Erythroblast (primary cell): ENCODE measurements at regions not wholly inside any gene's neighbourhood (a gene's known extent, or its start where the extent isn't known, plus 50 kb on each side); places are given as distances from the start of the nearest gene placed in this dataset.

Experiments
- DNase-seq, 2 experiments: peaks; one replicate each; lab custom pipeline; 2025; lab: John Stamatoyannopoulos, UW
- GATA1 ChIP-seq: IDR thresholded peaks from 2 replicates; pipeline ENCODE4 v1.6.1; 2011; ENCODE audit warnings: low read depth, mild to moderate bottlenecking, control low read depth, low read length, moderate library complexity
- POLR2A ChIP-seq: IDR thresholded peaks from 2 replicates; pipeline ENCODE4 v1.6.1; 2011; ENCODE audit warnings: mild to moderate bottlenecking, low read length

- TF ChIP-seq POLR2A (no peak), GATA1 (no peak)
- no peak for DNase-seq
Measured at GRCh38 chr1:108082738-108083562, 117.2 kb downstream of the SLC25A24 start.

DNA sequence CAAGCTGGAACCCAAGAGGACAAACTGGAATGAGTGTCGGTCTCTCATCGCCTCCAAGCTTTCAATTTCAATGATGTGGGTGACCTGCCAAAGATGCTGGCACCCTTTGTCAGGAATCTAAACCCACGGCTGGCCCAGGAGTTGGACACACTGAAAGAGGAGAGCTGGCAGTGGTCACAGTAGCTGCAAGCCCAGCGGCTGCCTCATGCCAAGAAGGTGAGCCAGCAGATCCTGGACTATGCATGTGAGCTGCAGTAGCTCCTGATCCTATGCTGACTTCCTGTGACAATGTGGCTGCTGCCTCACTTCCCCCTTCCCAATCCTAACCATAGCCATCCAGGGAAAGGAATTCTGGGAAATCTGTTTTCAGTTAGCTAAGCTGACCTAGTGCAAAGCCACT is 117.0 kb upstream of the VAV3 start:
- no peak for DNase-seq
- TF ChIP-seq POLR2A (no peak), GATA1 (no peak)

- TF ChIP-seq GATA1: no peak
- no peak for TF ChIP-seq POLR2A
- no peak for DNase-seq
Measured at GRCh38 chr1:108080448-108080847, 115.5 kb upstream of the VAV3 start.

- TF ChIP-seq POLR2A: no peak
- no peak for TF ChIP-seq GATA1
- peak; percentile 22 to 43 for DNase-seq
Measured at GRCh38 chr1:108079440-108080025, 114.6 kb upstream of the VAV3 start.

GRCh38 chr1:108077991-108078390 is 113.0 kb upstream of the VAV3 start:
- TF ChIP-seq GATA1 (no peak), POLR2A (no peak)

GRCh38 chr1:108075055-108075454 is 110.1 kb upstream of the VAV3 start:
- no peak for DNase-seq

More at GRCh38 chr1:108077991-108078390, 113.0 kb upstream of the VAV3 start:
- no peak for DNase-seq

GRCh38 chr1:108072776-108073175 is 107.8 kb upstream of the VAV3 start:
- no peak for TF ChIP-seq GATA1
- TF ChIP-seq POLR2A: no peak
- DNase-seq: no peak

More at GRCh38 chr1:108075055-108075454, 110.1 kb upstream of the VAV3 start:
- TF ChIP-seq POLR2A: no peak
- TF ChIP-seq GATA1: no peak

DNA sequence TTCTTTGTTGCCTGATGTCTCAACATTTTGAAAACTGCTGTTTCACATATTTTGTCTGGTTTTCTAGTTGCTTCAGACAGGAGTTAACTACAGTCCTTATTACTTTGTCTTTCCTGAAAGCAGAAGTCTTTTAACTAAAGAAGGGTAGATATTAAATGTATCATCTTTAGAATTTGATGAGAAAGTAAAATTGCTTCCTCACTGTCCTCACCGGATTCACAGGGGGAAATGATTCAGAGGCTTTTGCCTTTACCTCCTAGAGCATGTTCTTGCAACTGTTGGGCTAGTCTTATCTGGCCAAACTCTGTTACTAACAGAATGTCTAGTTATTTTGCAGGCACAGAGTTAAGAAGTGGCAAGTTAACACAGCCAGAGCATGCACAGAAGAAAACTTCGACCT is 107.2 kb upstream of the VAV3 start:
- no peak for TF ChIP-seq POLR2A
- no peak for DNase-seq

GRCh38 chr1:108071601-108072000 is 106.6 kb upstream of the VAV3 start:
- DNase-seq: no peak
- TF ChIP-seq GATA1 (no peak), POLR2A (no peak)

DNA sequence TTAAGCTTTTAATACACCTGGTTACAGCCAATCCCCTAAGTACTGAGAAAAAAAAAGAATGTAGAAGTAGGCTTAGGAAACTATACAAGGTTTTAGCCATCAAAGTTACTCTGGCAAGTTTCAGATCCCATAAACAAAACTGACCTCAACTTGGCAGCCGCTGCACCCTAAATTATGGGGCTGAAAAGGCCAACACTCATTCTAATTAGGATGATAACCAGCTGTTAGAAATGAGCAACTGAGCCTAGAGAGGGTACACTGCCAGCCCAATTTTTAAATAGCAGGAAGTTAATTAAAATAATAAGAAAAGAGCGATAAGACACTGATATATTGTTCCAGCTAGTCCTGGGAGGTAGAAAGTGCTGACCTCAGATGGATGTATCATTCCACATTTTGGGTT is 105.7 kb upstream of the VAV3 start:
- DNase-seq: no peak
- TF ChIP-seq GATA1: no peak
- no peak for TF ChIP-seq POLR2A

DNA sequence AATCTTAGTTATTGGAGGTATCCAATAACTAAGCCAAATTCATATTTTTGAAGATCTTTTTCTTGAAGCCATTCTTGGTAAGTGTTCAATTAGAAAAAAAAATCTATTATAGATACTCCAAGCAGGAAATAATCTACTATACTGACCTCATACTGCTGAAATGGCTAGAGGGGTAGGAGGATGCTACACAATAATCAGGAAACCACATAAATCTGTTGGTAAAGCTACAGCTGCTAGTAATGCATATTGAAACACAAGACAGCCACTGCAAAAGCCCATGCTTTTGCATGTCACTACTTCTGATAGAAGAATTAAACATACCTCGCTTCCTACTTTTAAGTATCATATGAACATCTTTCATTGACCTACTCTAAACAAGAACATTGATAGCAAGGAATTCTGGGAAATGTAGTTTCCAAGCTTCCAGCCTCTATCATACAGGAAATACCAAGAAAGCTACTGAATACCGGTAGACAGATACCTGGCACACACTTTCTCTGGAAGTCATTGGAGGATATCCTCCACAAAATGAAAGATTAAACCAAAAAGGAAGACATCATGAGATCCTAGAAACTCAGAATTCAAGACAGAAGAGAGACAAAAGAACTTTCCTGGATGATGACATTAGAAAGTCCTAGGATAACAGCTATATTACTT is 103.0 kb upstream of the VAV3 start:
- no peak for DNase-seq
- TF ChIP-seq POLR2A (no peak), GATA1 (no peak)

- no peak for TF ChIP-seq GATA1
- TF ChIP-seq POLR2A: no peak
- no peak for DNase-seq
Measured at GRCh38 chr1:108066808-108067207, 101.8 kb upstream of the VAV3 start.

DNA sequence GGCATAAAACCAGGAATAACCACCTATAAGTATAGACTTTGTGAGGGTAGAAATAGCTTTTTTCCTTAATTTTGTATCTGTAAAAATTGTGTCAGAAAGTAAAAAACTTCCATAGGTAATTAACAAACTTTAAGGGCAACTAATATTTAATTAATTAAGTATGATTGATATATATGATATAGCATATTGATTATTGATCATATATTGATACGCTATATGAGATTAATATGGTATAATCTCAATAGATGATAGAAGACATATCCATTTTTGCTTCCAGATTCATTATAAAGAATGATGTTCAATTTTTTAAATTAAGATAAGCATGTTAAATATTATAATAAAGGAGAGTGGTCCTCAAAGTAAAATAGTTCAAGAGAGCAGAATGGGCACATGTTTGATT is 99.3 kb upstream of the VAV3 start:
- no peak for TF ChIP-seq POLR2A
- no peak for TF ChIP-seq GATA1
- no peak for DNase-seq

- no peak for TF ChIP-seq GATA1
- no peak for TF ChIP-seq POLR2A
- DNase-seq: no peak
Measured at GRCh38 chr1:108063703-108064102, 98.7 kb upstream of the VAV3 start.
